HCT116 (cell line): ENCODE measurements at regions not wholly inside any gene's neighbourhood (a gene's known extent, or its start where the extent isn't known, plus 50 kb on each side); places are given as distances from the start of the nearest gene placed in this dataset.

ENCODE experiments used
- ATAC-seq: fragments of 200-7000 bp; cut with Tn5 transposase; 2 replicates; pipeline ENCODE4 v1.9.1; 2020; ENCODE audit warnings: mild to moderate bottlenecking, moderate library complexity
- BruUV-seq: library from RNA; stranded (reverse); fragments of 400-500 nt; replicated peaks from 2 replicates; lab custom pipeline; 2021; lab: Mats Ljungman, UMichigan
- CTCF ChIA-PET: fragments of 300-600 bp; sonication (Branson Sonifier 250); formaldehyde crosslinking; loops from one replicate; lab custom pipeline; 2021; ENCODE audit warnings: antibody characterized with exemption; lab: Charles Lee
- POLR2A ChIA-PET: fragments of 300-600, 350-600 bp; sonication (Branson Sonifier 250); formaldehyde crosslinking; loops from one replicate; lab custom pipeline; 2021; ENCODE audit warnings: antibody characterized with exemption; lab: Charles Lee
- RAD21 ChIA-PET, 2 experiments: fragments of 300-600 bp; sonication (Branson Sonifier 250); formaldehyde crosslinking; loops; one replicate each; lab custom pipeline; 2023; ENCODE audit warnings: low total read pairs in 2 of 2; ENCODE audit not compliant: uncharacterized antibody in 2 of 2, unreplicated experiment in 2 of 2, low non-redundant PET in 1 of 2; lab: Charles Lee
- DNase-seq: peaks from one replicate; pipeline ENCODE4 v3.0.0-alpha.2; 2010; ENCODE audit warnings: low read depth, low spot score
- H2AFZ ChIP-seq: fragments of 200-600 bp; shearing (Covaris generic), sonication (generic); 2 replicates; pipeline ENCODE4 v1.6.1; 2017; ENCODE audit warnings: low read depth, mixed run types, mixed read lengths, antibody characterized with exemption, low read length; ENCODE audit not compliant: poor library complexity, severe bottlenecking
- H3K27ac ChIP-seq: 2 replicates; pipeline ENCODE4 v1.5.1; 2012; ENCODE audit warnings: low read depth, low read length
- H3K27me3 ChIP-seq: fragments of 200-600 bp; sonication (generic); 2 replicates; pipeline ENCODE4 v1.6.1; 2016; ENCODE audit warnings: mixed run types, low read length, mixed read lengths; ENCODE audit not compliant: insufficient read depth
- H3K36me3 ChIP-seq, 2 experiments: fragments of 200-500 bp in 1 of 2; fragments of 200-600 bp in 1 of 2; sonication (Bioruptor generic) in 1 of 2; sonication (generic) in 1 of 2; 2 replicates each; pipeline versions ENCODE4 v1.5.1 to v1.6.1; 2014 to 2016; ENCODE audit warnings: low read length in 2 of 2, inconsistent platforms in 1 of 2, mixed read lengths in 1 of 2, mixed run types in 1 of 2; ENCODE audit not compliant: insufficient read depth in 2 of 2, control insufficient read depth in 1 of 2
- H3K4me1 ChIP-seq, 2 experiments: fragments of 200-600 bp in 1 of 2; sonication (generic) in 1 of 2; 2 replicates each; pipeline versions ENCODE4 v1.5.1 to v1.6.1; 2012 to 2017; ENCODE audit warnings: low read length in 2 of 2, inconsistent platforms in 1 of 2, mild to moderate bottlenecking in 1 of 2, mixed read lengths in 1 of 2, mixed run types in 1 of 2, moderate library complexity in 1 of 2; ENCODE audit not compliant: insufficient read depth in 2 of 2, control insufficient read depth in 1 of 2
- H3K4me2 ChIP-seq: fragments of 200-600 bp; sonication (generic); 2 replicates; pipeline ENCODE4 v1.6.1; 2017; ENCODE audit warnings: mixed run types, low read length, mixed read lengths
- H3K4me3 ChIP-seq, 2 experiments: fragments of 200-600 bp in 1 of 2; sonication (generic) in 1 of 2; replicated peaks in 1 of 2; 2 replicates each; pipeline ENCODE4 v1.5.1; 2011 to 2016; ENCODE audit warnings: low read length in 2 of 2, control low read depth in 1 of 2, low read depth in 1 of 2, mild to moderate bottlenecking in 1 of 2, mixed read lengths in 1 of 2, mixed run types in 1 of 2
- H3K79me2 ChIP-seq: fragments of 200-600 bp; sonication (generic); 2 replicates; pipeline ENCODE4 v1.6.1; 2017; ENCODE audit warnings: mild to moderate bottlenecking, mixed run types, low read length, moderate library complexity, mixed read lengths; ENCODE audit not compliant: insufficient read depth
- H3K9ac ChIP-seq: fragments of 200-600 bp; sonication (generic); 2 replicates; pipeline ENCODE4 v1.6.1; 2016; ENCODE audit warnings: low read length, mixed read lengths
- H3K9me2 ChIP-seq: fragments of 200-600 bp; sonication (generic), shearing (Covaris generic); 2 replicates; pipeline ENCODE4 v1.6.1; 2017; ENCODE audit warnings: mixed run types, mild to moderate bottlenecking, moderate library complexity; ENCODE audit not compliant: insufficient read depth
- H3K9me3 ChIP-seq, 2 experiments: fragments of 200-500 bp in 1 of 2; fragments of 200-600 bp in 1 of 2; sonication (Bioruptor generic) in 1 of 2; sonication (generic) in 1 of 2; 2 replicates each; pipeline ENCODE4 v1.6.1; 2014 to 2017; ENCODE audit warnings: low read length in 2 of 2, mixed read lengths in 2 of 2, inconsistent platforms in 1 of 2, low read depth in 1 of 2, mild to moderate bottlenecking in 1 of 2, mixed run types in 1 of 2, moderate library complexity in 1 of 2; ENCODE audit not compliant: control insufficient read depth in 1 of 2, insufficient read depth in 1 of 2
- H4K20me1 ChIP-seq: fragments of 200-600 bp; sonication (generic), shearing (Covaris generic); 2 replicates; pipeline ENCODE4 v1.6.1; 2017; ENCODE audit warnings: mixed run types, mild to moderate bottlenecking, moderate library complexity; ENCODE audit not compliant: insufficient read depth
- ELF1 ChIP-seq: IDR thresholded peaks from 2 replicates; pipeline ENCODE4 v1.6.1; 2012; ENCODE audit warnings: low read depth, borderline replicate concordance
- EZH2 ChIP-seq: fragments of 200-600 bp; sonication (generic); IDR thresholded peaks from 2 replicates; pipeline ENCODE4 v1.6.1; 2017; ENCODE audit warnings: antibody characterized with exemption, mixed run types
- EZH2phosphoT487 ChIP-seq: fragments of 200-600 bp; IDR thresholded peaks from 2 replicates; pipeline ENCODE4 v1.6.1; 2018; ENCODE audit warnings: antibody characterized with exemption, borderline replicate concordance
- FOSL1 ChIP-seq: IDR thresholded peaks from 2 replicates; pipeline ENCODE4 v1.6.1; 2012; ENCODE audit warnings: low read depth
- JUND ChIP-seq: IDR thresholded peaks from 2 replicates; pipeline ENCODE4 v1.6.1; 2012
- POLR2A ChIP-seq: IDR thresholded peaks from 2 replicates; pipeline ENCODE4 v1.7.0; 2011; ENCODE audit warnings: borderline replicate concordance; ENCODE audit not compliant: insufficient read depth, insufficient read length; ENCODE audit errors: extremely low read depth
- POLR2AphosphoS5 ChIP-seq: IDR thresholded peaks from 2 replicates; pipeline ENCODE4 v1.6.1; 2011; ENCODE audit warnings: mild to moderate bottlenecking, low read depth, low read length, moderate library complexity
- RAD21 ChIP-seq: IDR thresholded peaks from 2 replicates; pipeline ENCODE4 v1.6.1; 2012; ENCODE audit warnings: low read depth, mild to moderate bottlenecking
- SIN3A ChIP-seq: IDR thresholded peaks from 2 replicates; pipeline ENCODE4 v1.6.1; 2012; ENCODE audit warnings: low read depth
- SRF ChIP-seq: IDR thresholded peaks from 2 replicates; pipeline ENCODE4 v1.6.1; 2012; ENCODE audit warnings: low read depth
- TCF7L2 ChIP-seq: IDR thresholded peaks from 2 replicates; pipeline ENCODE4 v1.7.0; 2011; ENCODE audit warnings: borderline replicate concordance, inconsistent platforms; ENCODE audit not compliant: insufficient read depth, insufficient read length; ENCODE audit errors: extremely low read depth
- YY1 ChIP-seq: IDR thresholded peaks from 2 replicates; pipeline ENCODE4 v1.6.1; 2011; ENCODE audit warnings: low read length, low read depth, moderate library complexity, mild to moderate bottlenecking; ENCODE audit not compliant: insufficient replicate concordance; ENCODE audit errors: extremely low read depth
- ZNF274 ChIP-seq: fragments of 200-500 bp; sonication (Bioruptor generic); IDR thresholded peaks from 2 replicates; pipeline ENCODE4 v1.6.1; 2014; ENCODE audit warnings: mild to moderate bottlenecking, low read depth, low read length, inconsistent platforms
- intact Hi-C: fragments of 100-400 bp; cut with micrococcal nuclease; formaldehyde crosslinking; loops from 2 replicates; pipeline ENCODE4 v1.10.0; 2022
- TF ChIP-seq, protein P1 (sequence below): IDR thresholded peaks from 2 replicates; pipeline ENCODE4 v1.6.1; 2012
- TF ChIP-seq, protein P2 (sequence below): IDR thresholded peaks from 2 replicates; pipeline ENCODE4 v1.6.1; 2012; ENCODE audit warnings: low read depth
- TF ChIP-seq, protein P3 (sequence below): IDR thresholded peaks from 2 replicates; pipeline ENCODE4 v1.6.1; 2012
- TF ChIP-seq, protein P4 (sequence below), 3 experiments: fragments of 200-600 bp in 1 of 3; sonication (generic) in 1 of 3; IDR thresholded peaks in 2 of 3; conservative IDR thresholded peaks in 1 of 3; 2 replicates each; pipeline ENCODE4 v1.5.1; 2012 to 2017; ENCODE audit warnings: low read depth in 2 of 3, low read length in 2 of 3, antibody characterized with exemption in 1 of 3, borderline replicate concordance in 1 of 3, control low read depth in 1 of 3, mild to moderate bottlenecking in 1 of 3, mixed read lengths in 1 of 3, mixed run types in 1 of 3, moderate library complexity in 1 of 3; ENCODE audit not compliant: insufficient read depth in 1 of 3
- TF ChIP-seq, protein P5 (sequence below): IDR thresholded peaks from 2 replicates; pipeline ENCODE4 v1.6.1; 2011; ENCODE audit warnings: mild to moderate bottlenecking, low read length, moderate library complexity; ENCODE audit not compliant: insufficient replicate concordance; ENCODE audit errors: extremely low read depth

DNA sequence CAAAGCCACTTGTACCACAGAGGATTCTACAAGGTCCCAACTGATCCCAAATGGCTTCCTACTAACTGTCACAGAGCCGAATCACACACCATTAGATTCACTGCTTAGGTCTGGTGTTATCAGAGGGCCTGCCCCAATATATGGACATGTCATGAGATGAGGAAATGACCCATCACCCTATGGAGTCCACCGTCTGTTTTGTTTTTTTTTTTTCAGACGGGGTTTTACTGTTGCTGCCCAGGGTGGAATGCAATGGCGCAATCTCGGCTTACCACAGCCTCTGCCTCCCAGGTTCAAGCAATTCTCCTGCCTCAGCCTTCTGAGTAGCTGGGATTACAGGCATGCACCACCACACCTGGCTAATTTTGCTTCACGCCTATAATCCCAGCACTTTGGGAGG lies 83.8 kb upstream of the ETS2 start:
- Histone ChIP-seq H3K9ac (no peak overlapping the region), H3K27me3 (no peaks in the 10 kb centered on the region), H4K20me1 (no peaks in the 10 kb centered on the region), H3K4me3 (no peak overlapping the region), H3K36me3 (no peaks in the 10 kb centered on the region), H3K27ac (no peak overlapping the region), H3K9me3 (peaks cover 11 to 12% of the 10 kb centered on the region in 2 experiments; a peak in 3 of 4 replicates), H2AFZ (no peak overlapping the region), H3K4me2 (no peak overlapping the region), H3K79me2 (no peaks in the 10 kb centered on the region), H3K9me2 (no peaks in the 10 kb centered on the region), H3K4me1 (no peaks in the 10 kb centered on the region)
- no TSS peak for BruUV-seq
- TF ChIP-seq SRF (no peak), SIN3A (no peak), POLR2AphosphoS5 (no peak), ELF1 (no peak), TCF7L2 (no peak), EZH2 (no peak), POLR2A (no peak), FOSL1 (no peak), EZH2phosphoT487 (no peak), ZNF274 (no peak), RAD21 (no peak), JUND (no peak), YY1 (no peak)
- TF ChIP-seq, protein P1, sequence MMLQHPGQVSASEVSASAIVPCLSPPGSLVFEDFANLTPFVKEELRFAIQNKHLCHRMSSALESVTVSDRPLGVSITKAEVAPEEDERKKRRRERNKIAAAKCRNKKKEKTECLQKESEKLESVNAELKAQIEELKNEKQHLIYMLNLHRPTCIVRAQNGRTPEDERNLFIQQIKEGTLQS, result no peak
- TF ChIP-seq, protein P2, sequence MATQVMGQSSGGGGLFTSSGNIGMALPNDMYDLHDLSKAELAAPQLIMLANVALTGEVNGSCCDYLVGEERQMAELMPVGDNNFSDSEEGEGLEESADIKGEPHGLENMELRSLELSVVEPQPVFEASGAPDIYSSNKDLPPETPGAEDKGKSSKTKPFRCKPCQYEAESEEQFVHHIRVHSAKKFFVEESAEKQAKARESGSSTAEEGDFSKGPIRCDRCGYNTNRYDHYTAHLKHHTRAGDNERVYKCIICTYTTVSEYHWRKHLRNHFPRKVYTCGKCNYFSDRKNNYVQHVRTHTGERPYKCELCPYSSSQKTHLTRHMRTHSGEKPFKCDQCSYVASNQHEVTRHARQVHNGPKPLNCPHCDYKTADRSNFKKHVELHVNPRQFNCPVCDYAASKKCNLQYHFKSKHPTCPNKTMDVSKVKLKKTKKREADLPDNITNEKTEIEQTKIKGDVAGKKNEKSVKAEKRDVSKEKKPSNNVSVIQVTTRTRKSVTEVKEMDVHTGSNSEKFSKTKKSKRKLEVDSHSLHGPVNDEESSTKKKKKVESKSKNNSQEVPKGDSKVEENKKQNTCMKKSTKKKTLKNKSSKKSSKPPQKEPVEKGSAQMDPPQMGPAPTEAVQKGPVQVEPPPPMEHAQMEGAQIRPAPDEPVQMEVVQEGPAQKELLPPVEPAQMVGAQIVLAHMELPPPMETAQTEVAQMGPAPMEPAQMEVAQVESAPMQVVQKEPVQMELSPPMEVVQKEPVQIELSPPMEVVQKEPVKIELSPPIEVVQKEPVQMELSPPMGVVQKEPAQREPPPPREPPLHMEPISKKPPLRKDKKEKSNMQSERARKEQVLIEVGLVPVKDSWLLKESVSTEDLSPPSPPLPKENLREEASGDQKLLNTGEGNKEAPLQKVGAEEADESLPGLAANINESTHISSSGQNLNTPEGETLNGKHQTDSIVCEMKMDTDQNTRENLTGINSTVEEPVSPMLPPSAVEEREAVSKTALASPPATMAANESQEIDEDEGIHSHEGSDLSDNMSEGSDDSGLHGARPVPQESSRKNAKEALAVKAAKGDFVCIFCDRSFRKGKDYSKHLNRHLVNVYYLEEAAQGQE, result no peak
- TF ChIP-seq, protein P3, sequence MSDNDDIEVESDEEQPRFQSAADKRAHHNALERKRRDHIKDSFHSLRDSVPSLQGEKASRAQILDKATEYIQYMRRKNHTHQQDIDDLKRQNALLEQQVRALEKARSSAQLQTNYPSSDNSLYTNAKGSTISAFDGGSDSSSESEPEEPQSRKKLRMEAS, result no peak
- TF ChIP-seq, protein P4, sequence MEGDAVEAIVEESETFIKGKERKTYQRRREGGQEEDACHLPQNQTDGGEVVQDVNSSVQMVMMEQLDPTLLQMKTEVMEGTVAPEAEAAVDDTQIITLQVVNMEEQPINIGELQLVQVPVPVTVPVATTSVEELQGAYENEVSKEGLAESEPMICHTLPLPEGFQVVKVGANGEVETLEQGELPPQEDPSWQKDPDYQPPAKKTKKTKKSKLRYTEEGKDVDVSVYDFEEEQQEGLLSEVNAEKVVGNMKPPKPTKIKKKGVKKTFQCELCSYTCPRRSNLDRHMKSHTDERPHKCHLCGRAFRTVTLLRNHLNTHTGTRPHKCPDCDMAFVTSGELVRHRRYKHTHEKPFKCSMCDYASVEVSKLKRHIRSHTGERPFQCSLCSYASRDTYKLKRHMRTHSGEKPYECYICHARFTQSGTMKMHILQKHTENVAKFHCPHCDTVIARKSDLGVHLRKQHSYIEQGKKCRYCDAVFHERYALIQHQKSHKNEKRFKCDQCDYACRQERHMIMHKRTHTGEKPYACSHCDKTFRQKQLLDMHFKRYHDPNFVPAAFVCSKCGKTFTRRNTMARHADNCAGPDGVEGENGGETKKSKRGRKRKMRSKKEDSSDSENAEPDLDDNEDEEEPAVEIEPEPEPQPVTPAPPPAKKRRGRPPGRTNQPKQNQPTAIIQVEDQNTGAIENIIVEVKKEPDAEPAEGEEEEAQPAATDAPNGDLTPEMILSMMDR (IDR thresholded peaks at IDR 0.05 in 2 of 3, conservative IDR thresholded peaks at IDR 0.05 in 1 of 3; ENCODE audit: borderline replicate concordance in 1 of 3, insufficient read depth in 1 of 3, low read depth in 2 of 3, low read length in 2 of 3), result no peak
- TF ChIP-seq, protein P5, sequence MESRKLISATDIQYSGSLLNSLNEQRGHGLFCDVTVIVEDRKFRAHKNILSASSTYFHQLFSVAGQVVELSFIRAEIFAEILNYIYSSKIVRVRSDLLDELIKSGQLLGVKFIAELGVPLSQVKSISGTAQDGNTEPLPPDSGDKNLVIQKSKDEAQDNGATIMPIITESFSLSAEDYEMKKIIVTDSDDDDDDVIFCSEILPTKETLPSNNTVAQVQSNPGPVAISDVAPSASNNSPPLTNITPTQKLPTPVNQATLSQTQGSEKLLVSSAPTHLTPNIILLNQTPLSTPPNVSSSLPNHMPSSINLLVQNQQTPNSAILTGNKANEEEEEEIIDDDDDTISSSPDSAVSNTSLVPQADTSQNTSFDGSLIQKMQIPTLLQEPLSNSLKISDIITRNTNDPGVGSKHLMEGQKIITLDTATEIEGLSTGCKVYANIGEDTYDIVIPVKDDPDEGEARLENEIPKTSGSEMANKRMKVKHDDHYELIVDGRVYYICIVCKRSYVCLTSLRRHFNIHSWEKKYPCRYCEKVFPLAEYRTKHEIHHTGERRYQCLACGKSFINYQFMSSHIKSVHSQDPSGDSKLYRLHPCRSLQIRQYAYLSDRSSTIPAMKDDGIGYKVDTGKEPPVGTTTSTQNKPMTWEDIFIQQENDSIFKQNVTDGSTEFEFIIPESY, result no peak
- CTCF ChIA-PET, result no interaction called here
- ATAC-seq (no peak), DNase-seq (no peak)
- intact Hi-C loops, result no loop called here
- POLR2A ChIA-PET, result no interaction called here
- RAD21 ChIA-PET, result no interaction called here
